PFSK-1 (cell line): ENCODE measurements at regions not wholly inside any gene's neighbourhood (a gene's known extent, or its start where the extent isn't known, plus 50 kb on each side); places are given as distances from the start of the nearest gene placed in this dataset.

Source experiments
- POLR2AphosphoS5 ChIP-seq: IDR thresholded peaks from 2 replicates; pipeline ENCODE4 v1.6.1; 2012; ENCODE audit warnings: low read depth, mild to moderate bottlenecking, control low read depth, low read length, moderate library complexity
- SIN3A ChIP-seq: IDR thresholded peaks from 2 replicates; pipeline ENCODE4 v1.6.1; 2012; ENCODE audit warnings: mild to moderate bottlenecking, low read length, moderate library complexity, borderline replicate concordance; ENCODE audit not compliant: insufficient read depth
- TAF1 ChIP-seq: IDR thresholded peaks from 2 replicates; pipeline ENCODE4 v1.6.1; 2012; ENCODE audit warnings: low read length, control low read depth, borderline replicate concordance; ENCODE audit not compliant: insufficient read depth
- TF ChIP-seq, protein P1 (sequence below), 2 experiments: IDR thresholded peaks; 2 replicates each; pipeline versions ENCODE4 v1.6.1 to v1.8.0; 2011 to 2012; ENCODE audit warnings: low read depth in 2 of 2, low read length in 2 of 2, control low read depth in 1 of 2, inconsistent platforms in 1 of 2, mild to moderate bottlenecking in 1 of 2, moderate library complexity in 1 of 2; ENCODE audit not compliant: insufficient read depth in 1 of 2

DNA sequence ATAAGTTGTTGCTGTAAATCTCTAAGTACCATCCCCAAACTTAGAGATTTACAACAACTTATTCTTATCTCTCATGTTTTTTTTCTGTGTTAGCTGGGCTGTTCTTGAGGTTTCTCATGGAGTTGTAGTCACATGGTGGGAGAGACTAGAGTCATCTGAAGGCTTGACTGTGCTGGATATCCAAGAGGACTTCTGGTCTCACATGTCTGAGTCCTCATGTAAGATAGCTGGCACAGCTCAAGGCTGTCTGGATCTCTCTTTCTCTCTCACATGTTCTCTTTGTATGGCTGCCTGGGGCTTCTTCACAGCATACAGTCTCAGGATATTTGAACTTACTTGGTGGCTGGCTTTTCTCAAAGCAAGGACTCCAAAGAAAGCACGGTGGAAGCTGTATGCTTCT, 63.8 kb downstream of the DACT1 start:
- no peak for TF ChIP-seq TAF1
- TF ChIP-seq POLR2AphosphoS5: no peak
- TF ChIP-seq, protein P1, sequence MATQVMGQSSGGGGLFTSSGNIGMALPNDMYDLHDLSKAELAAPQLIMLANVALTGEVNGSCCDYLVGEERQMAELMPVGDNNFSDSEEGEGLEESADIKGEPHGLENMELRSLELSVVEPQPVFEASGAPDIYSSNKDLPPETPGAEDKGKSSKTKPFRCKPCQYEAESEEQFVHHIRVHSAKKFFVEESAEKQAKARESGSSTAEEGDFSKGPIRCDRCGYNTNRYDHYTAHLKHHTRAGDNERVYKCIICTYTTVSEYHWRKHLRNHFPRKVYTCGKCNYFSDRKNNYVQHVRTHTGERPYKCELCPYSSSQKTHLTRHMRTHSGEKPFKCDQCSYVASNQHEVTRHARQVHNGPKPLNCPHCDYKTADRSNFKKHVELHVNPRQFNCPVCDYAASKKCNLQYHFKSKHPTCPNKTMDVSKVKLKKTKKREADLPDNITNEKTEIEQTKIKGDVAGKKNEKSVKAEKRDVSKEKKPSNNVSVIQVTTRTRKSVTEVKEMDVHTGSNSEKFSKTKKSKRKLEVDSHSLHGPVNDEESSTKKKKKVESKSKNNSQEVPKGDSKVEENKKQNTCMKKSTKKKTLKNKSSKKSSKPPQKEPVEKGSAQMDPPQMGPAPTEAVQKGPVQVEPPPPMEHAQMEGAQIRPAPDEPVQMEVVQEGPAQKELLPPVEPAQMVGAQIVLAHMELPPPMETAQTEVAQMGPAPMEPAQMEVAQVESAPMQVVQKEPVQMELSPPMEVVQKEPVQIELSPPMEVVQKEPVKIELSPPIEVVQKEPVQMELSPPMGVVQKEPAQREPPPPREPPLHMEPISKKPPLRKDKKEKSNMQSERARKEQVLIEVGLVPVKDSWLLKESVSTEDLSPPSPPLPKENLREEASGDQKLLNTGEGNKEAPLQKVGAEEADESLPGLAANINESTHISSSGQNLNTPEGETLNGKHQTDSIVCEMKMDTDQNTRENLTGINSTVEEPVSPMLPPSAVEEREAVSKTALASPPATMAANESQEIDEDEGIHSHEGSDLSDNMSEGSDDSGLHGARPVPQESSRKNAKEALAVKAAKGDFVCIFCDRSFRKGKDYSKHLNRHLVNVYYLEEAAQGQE (IDR thresholded peaks at IDR 0.05; ENCODE audit: insufficient read depth in 1 of 2, low read depth in 2 of 2, low read length in 2 of 2): no peak
- TF ChIP-seq SIN3A: no peak
